Cerebellar cortex (tissue), 1 donor: ENCODE measurements at regions not wholly inside any gene's neighbourhood (a gene's known extent, or its start where the extent isn't known, plus 50 kb on each side); places are given as distances from the start of the nearest gene placed in this dataset.
"Not testable (repeated sequence)": the region's sequence is repeated elsewhere in the genome, so short reads cannot be mapped to it uniquely, and the experiment has no call there.

ENCODE experiments used
- DNase-seq: peaks from one replicate; pipeline ENCODE4 v3.0.0-alpha.2; 2015; ENCODE audit warnings: low spot score

DNA sequence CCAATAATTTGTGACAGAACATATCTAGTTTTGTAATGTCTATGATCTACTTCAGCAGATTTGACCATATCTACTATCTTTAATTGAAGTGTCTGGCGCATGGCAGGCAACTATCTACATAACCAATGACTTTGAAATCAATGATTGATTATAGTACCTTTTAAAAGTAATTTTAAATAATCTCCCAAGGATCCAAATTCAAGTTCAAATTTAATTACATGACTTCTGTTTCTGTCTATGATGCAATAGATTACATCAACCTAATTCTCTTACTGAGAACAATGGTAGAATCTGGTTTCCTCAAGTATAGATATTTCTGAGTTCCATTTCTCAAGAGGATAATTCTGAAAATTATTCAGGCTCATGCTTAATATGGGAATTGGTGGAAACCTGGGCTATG lies 177.4 kb upstream of the IL15 start:
- no peak for DNase-seq

DNA sequence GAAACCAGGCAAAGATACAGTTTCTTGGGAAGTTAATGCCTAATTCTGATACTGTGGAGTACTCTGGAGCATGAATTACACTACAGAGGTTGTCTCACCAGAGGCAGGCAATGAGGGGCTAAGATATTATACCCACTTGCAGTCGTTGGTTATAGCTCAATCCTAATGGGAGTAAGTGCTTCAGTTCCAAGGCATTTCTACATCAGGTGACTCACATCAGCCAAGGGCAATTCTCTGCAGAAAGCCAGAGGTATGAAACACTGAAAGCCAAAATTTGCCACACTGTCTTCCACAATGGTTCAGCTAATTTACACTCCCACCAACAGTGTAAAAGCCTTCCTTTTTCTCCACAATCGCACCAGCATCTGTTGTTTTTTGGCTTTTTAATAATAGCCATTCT lies 174.0 kb upstream of the IL15 start:
- no peak for DNase-seq

DNA sequence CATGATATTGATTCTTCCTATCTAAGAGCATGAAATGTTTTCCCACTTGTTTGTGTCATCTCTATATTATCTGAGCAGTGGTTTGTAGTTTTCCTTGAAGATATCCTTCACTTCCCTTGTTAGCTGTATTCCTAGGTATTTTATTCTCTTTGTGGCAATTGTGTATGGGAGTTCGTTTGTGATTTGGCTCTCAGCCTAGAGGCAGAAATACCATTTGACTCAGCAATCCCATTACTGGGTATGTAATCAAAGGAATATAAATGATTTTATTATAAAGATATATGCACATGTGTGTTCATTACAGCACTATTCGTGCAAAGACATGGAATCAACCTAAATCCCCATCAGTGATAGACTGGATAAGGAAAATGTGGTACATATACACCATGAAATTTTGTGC lies 172.7 kb upstream of the IL15 start:
- no peak for DNase-seq

DNA sequence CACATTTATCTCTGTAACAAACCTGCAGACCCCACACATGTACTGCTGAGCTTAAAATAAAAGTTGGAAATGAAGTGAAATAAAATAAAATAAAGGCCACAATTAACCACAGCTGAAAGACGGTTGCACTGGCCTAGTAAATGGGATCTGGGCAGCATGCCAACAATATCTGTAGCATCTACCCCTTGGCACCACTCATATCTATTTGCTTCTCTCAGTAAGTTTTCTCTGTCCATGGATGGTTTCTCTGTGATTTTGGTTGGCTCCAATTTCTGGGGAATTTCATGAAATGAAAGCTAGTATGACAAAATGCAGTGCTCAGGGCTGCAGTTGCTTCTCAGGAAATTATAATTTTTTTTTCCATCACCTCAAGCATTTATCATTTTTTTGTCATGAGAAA lies 172.0 kb upstream of the IL15 start:
- DNase-seq, result no peak

DNA sequence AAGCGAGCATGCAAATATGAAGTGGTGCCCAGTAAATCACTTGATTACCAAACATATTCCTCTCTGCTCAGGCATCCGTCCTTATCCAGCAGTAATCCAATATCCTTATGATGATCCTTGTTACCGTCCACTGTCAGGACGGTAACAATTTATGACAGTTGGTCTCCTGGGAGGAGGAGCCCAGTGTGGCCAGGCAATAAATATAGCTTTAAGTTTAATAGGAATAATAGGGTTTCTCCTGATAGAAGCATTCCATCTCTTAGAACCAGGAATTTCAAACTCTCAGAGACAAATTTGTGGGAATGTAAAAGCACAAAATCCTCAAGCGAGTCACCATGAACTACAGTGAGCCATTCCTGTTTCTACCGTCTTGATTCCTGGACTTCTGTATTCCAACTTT lies 171.2 kb upstream of the IL15 start:
- no peak for DNase-seq

DNA sequence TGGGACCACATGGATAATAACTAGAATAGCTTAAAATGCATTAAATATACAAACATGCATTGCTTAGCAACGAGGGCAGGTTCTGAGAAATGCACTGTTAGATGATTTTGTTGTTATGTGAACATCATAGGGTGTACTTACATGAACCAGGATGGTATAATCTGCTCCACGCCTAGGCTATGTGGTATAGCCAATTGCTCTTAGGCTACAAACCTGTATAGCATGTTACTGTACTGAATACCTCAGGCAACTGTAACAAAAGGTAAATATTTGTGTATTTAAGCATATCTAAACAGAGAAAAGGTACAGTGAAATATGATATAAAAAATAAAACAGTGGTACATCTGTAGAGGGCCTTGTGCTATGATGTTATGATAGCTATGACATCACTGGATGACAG lies 169.2 kb upstream of the IL15 start:
- DNase-seq, result no peak

DNA sequence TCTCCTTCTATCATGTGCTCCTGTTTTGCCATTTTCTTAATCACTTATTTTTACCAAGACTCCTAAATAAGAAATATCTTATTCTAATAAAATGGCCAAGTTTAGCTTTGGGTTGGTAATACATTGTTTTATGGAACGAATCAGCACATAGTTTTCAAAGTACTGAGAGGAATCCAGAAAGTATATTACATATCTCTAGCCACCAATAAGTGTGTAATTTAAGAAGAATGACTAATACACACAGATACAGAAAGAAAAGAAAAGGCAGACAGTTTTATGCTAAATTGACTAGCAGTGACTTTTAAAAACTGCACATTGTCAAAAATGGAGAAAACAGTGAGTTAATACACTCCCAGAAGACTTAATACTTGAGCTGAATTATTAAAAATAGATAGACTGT lies 167.0 kb upstream of the IL15 start:
- DNase-seq, result no peak

DNA sequence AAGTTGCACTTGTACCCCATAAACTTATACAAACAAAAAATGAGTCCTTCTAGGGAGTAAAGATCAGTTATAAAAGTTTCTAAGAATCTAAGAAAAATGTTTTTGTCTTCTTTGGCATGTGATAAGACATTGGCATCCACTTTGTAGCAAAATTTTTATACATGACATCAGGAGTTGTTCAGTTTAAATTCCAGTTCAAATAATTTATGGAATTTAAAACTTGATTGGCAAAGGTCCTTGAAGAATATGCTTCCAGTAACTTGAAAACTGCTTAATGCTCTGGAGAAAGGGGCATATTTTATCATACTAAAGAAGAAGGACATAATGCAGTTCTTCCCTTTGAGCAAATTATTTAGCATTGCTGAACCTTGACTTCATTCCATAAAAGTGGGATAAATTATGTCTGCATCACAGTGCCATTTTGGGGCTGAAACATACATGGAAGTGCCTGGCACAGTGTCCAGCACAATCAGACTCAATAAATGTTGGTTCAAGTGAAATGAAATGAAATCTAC lies 163.3 kb upstream of the IL15 start:
- DNase-seq, result no peak

DNA sequence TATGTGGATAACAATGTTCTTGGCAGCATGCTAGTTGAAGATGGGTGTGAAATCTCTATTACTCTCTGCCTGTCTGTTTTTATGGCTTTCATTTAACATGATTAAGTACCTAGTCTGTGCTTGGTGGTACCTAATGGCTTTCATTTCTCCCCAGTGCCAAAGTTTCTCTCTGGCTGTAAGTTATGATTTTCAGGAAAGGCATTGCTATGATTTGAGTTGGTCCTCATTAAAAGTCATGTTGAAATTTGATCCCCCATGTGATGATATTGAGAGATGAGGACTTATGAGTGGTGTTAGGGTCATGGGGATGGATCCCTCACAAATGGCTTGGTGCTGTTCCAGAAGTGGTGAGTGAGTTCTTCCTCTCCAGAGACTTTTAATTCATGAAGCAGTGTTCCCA lies 162.4 kb upstream of the IL15 start:
- no peak for DNase-seq

DNA sequence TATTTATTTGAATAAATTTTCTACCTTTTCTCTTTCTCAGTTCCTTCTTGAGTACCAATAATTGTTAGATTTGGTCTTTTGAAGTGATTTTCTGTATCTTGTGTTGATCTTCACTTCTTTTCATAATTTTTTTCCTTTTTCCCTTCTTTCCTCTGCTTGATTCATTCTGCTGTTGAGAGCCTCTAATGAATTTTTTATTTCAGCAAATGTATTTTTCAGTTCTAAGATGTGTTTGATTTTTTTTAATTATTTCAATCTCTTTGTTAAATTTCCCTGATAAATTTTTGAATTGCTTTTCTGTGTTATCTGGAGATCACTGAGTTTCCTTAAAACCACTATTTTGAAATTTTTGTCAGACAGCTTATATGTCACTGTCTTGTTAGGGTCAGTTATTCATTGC lies 155.4 kb upstream of the IL15 start:
- DNase-seq, result no peak

DNA sequence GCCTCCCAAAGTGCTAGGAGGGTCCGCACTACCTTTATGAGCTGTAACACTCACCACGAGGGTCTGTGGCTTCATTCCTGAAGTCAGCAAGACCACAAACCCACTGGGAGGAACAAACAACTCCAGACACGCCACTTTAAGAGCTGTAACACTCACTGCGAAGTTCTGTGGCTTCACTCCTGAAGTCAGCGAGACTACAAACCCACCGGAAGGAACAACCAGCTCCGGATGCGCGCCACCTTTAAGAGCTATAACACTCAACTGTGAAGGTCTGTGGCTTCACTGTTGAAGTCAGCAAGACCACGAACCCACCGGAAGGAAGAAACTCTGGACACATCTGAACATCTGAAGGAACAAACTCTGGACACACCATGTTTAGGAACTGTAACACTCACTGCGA lies 152.1 kb upstream of the IL15 start:
- not testable (repeated sequence) for DNase-seq

DNA sequence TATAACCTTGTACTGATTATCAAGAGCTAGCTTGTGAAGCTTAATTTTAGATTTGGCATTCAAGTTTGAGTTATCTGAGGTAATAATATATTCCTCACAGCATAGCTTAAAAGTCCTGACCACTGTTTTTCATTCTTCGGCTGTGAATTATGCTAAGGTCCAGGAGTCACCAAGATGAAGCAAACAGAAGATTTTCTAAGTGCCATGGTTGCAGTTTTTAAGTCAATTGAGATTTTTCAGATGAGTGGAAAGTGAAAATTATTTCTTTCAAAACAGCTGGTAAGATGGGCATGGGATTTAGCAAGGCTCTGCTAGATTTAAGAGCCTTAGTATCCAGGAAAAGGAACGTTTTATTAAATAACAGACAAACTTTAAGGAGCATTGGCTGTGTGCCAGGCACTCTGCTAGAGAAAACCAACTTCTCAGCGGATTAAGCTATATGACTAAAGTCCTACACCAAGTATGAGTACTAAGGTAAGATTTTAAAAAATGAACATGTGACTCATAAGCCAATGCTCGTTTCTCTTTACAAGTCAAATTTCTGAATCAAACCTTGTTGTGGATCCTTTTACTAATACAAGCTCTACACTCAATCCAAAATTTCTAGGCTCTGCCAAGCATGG lies 149.9 kb upstream of the IL15 start:
- DNase-seq, result no peak

DNA sequence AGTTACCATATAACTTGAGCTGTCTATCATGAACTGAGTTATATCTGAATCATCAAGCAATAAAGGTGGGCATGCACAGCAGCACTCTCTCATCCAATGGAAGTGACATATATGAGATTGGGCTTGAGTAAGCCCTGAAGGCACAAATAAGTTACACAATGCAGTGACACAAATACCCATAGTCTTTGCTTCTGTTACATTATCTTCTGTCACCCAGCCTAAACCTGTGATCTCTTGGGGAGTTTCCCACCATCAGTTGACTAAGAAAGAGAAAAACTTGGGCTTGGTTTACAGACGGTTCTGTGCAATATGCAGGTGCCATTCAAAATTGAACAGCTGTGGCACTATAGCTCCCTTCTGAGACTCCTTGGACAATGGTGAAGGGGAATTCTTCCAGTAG lies 138.8 kb upstream of the IL15 start:
- DNase-seq, result no peak

DNA sequence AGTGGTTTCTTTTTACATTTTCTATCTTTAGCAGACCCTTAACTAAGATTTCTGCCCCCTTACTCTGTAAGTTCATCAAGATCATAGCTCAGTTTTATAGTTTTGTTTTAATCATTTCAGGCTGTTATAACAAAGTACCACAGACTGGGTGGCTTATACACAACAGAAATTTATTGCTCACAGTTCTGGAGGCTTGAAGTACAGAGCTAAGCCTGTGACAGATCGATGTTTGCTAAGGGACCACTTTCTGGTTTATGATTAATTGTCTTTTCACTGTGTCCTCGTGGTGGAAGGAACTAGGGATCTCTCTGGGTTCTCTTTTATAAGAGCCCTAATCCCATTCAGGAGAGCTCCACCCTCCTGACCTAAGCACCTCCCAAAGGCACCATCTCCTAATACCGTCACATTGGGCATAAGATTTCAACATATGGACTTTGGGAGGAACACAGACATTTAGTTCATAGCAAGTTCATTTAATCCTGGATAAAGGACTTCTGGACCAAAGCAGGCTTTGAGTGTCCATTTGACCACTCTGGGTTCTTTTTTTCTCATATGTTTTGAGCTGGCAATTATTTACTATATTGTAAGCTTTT lies 137.0 kb upstream of the IL15 start:
- DNase-seq, result no peak

DNA sequence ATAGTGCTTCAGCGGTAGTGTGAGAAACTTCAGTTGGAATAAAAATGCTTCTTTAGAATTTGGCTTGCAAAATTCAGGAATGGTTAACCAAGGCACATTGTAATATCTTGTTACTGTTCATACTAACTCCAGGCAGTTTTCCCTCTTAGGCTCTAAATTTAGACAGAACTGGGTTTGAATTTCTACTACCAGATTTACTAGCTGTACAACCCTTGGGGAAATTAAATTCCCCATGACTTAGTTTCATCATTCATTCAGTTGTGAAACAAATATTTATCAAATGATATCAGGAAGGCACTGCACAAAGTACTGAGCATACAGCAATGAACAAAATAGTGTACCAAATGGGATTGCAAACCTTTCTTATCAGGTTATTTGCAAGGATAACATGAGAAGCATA lies 135.0 kb upstream of the IL15 start:
- no peak for DNase-seq

DNA sequence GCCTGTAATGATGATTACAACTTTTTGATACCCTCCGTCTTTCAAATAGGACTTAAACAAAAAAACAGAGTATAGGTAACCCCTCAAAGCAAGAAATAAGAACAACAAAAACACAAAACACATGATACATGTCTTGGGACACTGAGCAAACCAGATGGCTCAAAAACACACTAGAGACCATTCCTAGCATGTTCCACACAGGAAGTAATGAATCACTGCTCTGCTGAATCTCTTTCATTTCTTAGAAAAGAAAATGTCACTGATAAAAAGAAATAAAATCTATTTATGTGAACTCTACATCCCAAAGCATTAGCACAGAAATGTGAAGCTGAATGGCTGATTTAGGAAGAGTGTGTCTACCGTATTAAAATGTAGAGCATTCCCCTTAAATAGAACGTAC lies 134.5 kb upstream of the IL15 start:
- DNase-seq, result no peak

DNA sequence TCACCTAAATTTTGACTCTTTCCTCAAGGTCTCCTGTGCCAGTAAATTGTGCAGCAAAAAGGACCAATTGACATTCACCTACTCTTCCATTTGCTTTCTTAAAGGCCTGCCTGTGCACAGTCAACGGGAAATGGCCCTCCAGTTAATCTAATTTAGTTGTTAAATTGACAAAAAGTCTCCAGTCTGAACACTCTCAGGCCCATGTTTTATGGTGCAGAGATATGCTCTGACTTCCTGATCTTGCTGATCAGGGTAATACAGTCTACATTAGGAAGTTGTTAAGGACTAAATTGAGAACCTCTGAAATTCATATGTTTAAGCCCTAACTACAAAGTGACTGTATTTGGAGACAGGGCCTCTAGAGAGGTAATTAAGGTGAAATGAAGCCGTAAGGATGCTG lies 133.6 kb upstream of the IL15 start:
- no peak for DNase-seq

DNA sequence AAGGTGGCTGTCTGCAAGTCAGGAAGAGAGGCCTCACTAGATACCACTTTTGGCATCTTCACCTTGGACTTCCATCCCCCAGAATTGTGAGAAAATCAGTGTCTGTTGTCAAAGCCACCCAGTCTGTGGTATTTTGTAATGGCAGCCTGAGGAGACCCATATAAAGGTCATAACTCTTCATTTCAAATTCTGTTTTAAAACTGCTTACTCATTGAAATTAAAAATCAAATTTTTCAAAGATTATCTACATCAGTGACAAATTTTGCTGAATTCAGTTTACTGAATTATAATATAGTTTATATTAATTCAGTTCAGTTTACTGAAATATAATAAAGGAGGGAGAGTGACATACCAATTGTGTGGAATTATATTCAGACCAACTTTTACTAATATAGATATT lies 133.1 kb upstream of the IL15 start:
- DNase-seq, result no peak

DNA sequence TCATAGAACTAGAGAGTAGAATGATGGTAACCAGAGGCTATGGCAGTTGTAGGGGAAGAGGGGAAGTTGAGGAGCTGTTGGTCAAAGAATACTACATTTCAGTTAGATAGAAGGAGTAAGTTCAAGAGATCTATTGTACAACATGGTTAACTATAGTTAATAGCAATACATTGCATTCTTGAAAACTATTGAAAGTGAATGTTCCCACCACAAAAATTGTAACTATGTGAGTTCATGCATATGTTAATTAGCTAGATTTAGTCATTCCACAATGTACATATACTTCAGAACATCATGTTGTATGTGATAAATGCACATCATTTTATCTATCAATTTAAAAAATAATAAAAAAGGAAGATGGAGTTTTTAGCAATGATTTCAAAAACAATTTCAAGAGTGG lies 125.3 kb upstream of the IL15 start:
- DNase-seq, result no peak

DNA sequence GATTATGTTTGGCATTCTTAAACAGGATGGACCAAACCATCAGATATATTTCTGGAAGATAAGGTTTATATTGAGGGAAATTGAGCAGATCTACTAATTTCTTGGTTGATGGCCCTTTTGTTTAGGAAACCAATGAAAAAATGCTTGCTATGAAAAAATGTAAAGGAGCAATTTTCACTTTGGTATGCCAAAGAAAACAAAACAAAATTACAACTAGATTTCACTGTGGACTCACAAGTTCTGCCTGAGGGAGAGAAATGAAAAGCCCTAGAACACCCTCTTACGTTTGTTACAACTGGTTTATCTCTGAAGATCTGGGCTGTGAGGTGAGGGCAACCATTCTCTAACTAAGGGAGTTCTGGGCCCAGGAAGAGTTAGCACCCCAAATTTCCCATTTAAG lies 122.5 kb upstream of the IL15 start:
- no peak for DNase-seq

DNA sequence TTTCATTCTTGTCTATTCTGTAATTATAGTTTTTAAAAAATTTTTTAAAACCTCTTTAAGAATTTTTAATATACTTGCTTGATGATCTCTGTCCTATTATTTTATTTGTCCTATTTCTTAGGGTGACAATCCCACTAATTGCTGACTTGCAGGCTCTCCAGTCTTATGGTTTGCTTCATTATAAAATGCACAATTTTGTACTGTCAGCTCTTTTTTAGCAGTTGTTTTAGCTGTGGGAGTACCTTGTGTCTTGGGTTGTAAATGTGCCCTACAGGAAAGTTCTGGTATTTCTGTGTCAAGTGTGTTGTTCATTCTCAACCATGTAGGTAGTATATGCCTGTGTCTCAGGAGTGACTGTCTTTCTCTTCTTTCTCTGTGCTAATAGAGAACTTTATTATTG lies 118.2 kb upstream of the IL15 start:
- DNase-seq, result no peak

DNA sequence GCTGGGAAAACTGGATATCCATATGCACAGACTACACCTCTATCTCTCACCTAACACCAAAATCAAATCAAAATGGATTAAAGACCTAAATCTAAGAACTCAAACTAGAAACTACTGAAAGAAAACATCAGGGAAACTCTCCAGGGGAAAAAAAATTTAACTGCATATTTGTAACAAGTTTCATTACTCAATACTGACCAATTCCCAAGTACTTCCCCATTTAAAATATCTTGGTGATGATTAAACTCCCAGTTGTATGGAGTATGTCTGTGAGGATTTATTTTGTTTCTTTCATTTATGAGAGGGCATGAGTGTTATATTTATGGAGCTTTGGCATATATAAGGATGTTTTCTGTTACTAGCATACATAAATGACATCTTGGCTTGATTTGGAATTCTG lies 112.3 kb upstream of the IL15 start:
- no peak for DNase-seq

DNA sequence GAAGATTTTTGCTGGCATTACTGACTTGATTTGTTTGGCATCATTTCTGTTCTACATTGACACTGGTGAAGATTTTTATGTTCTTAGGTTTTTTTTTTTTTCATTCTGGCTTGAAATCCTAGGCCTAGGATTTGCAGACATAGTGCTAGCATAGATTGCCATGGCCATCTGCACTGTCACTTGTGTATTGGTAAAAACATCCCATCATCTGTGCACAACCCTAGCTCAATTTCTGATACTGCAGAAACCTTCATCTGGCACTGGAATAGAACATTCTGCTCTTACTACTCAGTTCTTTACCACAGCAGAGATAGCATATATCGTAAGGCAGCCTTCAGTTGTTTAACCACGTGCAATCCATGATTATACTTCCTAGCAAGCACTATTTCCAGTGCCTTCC lies 111.5 kb upstream of the IL15 start:
- DNase-seq, result no peak

DNA sequence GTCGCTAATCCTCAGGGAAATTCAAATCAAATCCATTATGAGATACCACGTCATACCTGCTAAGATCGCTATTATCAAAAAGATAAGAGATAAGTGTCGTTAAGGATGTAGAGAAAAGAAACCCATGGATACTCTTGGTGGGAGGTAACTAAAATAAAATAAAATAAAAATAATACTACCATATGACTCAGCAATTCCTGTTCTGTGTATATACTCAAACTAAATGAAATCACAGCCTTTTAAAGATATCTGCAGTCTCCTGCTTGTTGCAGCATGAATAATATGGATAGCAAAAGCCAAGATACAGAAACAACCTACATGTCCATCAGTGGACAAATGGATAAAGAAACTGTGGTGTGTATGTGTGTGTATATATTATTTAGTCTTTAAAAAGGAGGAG lies 105.8 kb upstream of the IL15 start:
- no peak for DNase-seq
